SK-N-SH (cell line): ENCODE measurements at regions not wholly inside any gene's neighbourhood (a gene's known extent, or its start where the extent isn't known, plus 50 kb on each side); places are given as distances from the start of the nearest gene placed in this dataset.
"Not testable (repeated sequence)": the region's sequence is repeated elsewhere in the genome, so short reads cannot be mapped to it uniquely, and the experiment has no call there.

Experiments used
- CTCF ChIA-PET: fragments of 300-600, 350-600 bp; formaldehyde crosslinking; extraction: SDS; loops from one replicate; lab custom pipeline; 2021; lab: Yijun Ruan, JAX
- POLR2A ChIA-PET: fragments of 350-600 bp; sonication (Branson Sonifier 250); formaldehyde crosslinking; extraction: SDS; loops from one replicate; lab custom pipeline; 2020; ENCODE audit warnings: antibody characterized with exemption, inconsistent platforms; lab: Yijun Ruan, JAX
- DNase-seq: peaks from one replicate; pipeline ENCODE4 v3.0.0; 2012
- H2AFZ ChIP-seq: fragments of 200-600 bp; sonication (generic); 2 replicates; pipeline ENCODE4 v1.8.1; 2016; ENCODE audit warnings: antibody characterized with exemption, mild to moderate bottlenecking, low read depth
- H3F3A ChIP-seq: fragments of 200-600 bp; sonication (generic); replicated peaks from 2 replicates; pipeline ENCODE3; 2016; ENCODE audit warnings: antibody characterized with exemption, mild to moderate bottlenecking; ENCODE audit not compliant: insufficient read depth
- H3K27ac ChIP-seq, 2 experiments: fragments of 200-500 bp in 1 of 2; fragments of 200-600 bp in 1 of 2; sonication (Bioruptor generic) in 1 of 2; sonication (generic), shearing (Covaris generic) in 1 of 2; 2 replicates each; pipeline versions ENCODE4 v1.5.1 to v1.6.1; 2014 to 2016; ENCODE audit warnings: low read depth in 2 of 2, inconsistent platforms in 1 of 2, low read length in 1 of 2, mild to moderate bottlenecking in 1 of 2, mixed read lengths in 1 of 2
- H3K27me3 ChIP-seq: fragments of 200-600 bp; sonication (generic), shearing (Covaris generic); 2 replicates; pipeline ENCODE4 v1.6.1; 2016; ENCODE audit warnings: mixed run types; ENCODE audit not compliant: insufficient read depth
- H3K36me3 ChIP-seq, 2 experiments: fragments of 200-500 bp in 1 of 2; fragments of 200-600 bp in 1 of 2; sonication (Bioruptor generic) in 1 of 2; sonication (generic) in 1 of 2; replicated peaks in 1 of 2; 2 replicates each; pipeline versions ENCODE3 to v1.5.1; 2014 to 2016; ENCODE audit warnings: low read length in 1 of 2, mild to moderate bottlenecking in 1 of 2; ENCODE audit not compliant: insufficient read depth in 2 of 2, control insufficient read depth in 1 of 2
- H3K4me1 ChIP-seq, 2 experiments: fragments of 200-500 bp in 1 of 2; fragments of 200-600 bp in 1 of 2; sonication (Bioruptor generic) in 1 of 2; sonication (generic), shearing (Covaris generic) in 1 of 2; 2 replicates each; pipeline versions ENCODE4 v1.5.1 to v1.6.1; 2014 to 2016; ENCODE audit warnings: low read depth in 1 of 2, low read length in 1 of 2, mixed run types in 1 of 2; ENCODE audit not compliant: insufficient read depth in 2 of 2, control insufficient read depth in 1 of 2
- H3K4me2 ChIP-seq: fragments of 200-600 bp; sonication (generic), shearing (Covaris generic); 2 replicates; pipeline ENCODE4 v1.6.1; 2017; ENCODE audit warnings: mixed run types
- H3K4me3 ChIP-seq, 2 experiments: fragments of 200-500 bp in 1 of 2; fragments of 200-600 bp in 1 of 2; sonication (Bioruptor generic) in 1 of 2; sonication (generic), shearing (Covaris generic) in 1 of 2; 2 replicates each; pipeline versions ENCODE4 v1.5.1 to v1.8.1; 2014 to 2016; ENCODE audit warnings: low read depth in 2 of 2, inconsistent platforms in 1 of 2, low read length in 1 of 2, mild to moderate bottlenecking in 1 of 2, mixed read lengths in 1 of 2, moderate library complexity in 1 of 2
- H3K79me2 ChIP-seq: fragments of 200-600 bp; sonication (generic); 2 replicates; pipeline ENCODE4 v1.8.1; 2017; ENCODE audit warnings: mild to moderate bottlenecking; ENCODE audit not compliant: insufficient read depth
- H3K9ac ChIP-seq: fragments of 200-600 bp; sonication (generic); 2 replicates; pipeline ENCODE4 v1.6.1; 2017; ENCODE audit warnings: mixed run types
- H3K9me2 ChIP-seq: fragments of 200-600 bp; sonication (generic); 2 replicates; pipeline ENCODE4 v1.6.1; 2017; ENCODE audit warnings: mixed run types
- H3K9me3 ChIP-seq: fragments of 200-600 bp; sonication (generic); 2 replicates; pipeline ENCODE4 v1.6.1; 2017; ENCODE audit warnings: mixed run types, mild to moderate bottlenecking, moderate library complexity
- H4K20me1 ChIP-seq: fragments of 200-600 bp; sonication (generic); 2 replicates; pipeline ENCODE4 v1.6.1; 2017; ENCODE audit warnings: mild to moderate bottlenecking, mixed run types; ENCODE audit not compliant: insufficient read depth
- EP300 ChIP-seq, 2 experiments: IDR thresholded peaks; 2 replicates each; pipeline versions ENCODE4 v1.4.0 to v1.6.1; 2012; ENCODE audit warnings: borderline replicate concordance in 1 of 2, low read depth in 1 of 2, low read length in 1 of 2
- FOSL2 ChIP-seq: IDR thresholded peaks from 2 replicates; pipeline ENCODE4 v1.4.0; 2012; ENCODE audit warnings: low read depth, mild to moderate bottlenecking, moderate library complexity, borderline replicate concordance
- FOXJ3 ChIP-seq: sonication (generic); formaldehyde crosslinking; IDR thresholded peaks from 2 replicates; pipeline ENCODE4 v1.5.1; 2020; ENCODE audit warnings: mild to moderate bottlenecking, missing genetic modification reagents
- FOXM1 ChIP-seq: IDR thresholded peaks from 2 replicates; pipeline ENCODE4 v1.4.0; 2012; ENCODE audit warnings: low read depth, mild to moderate bottlenecking
- JUND ChIP-seq: IDR thresholded peaks from 2 replicates; pipeline ENCODE4 v1.4.0; 2012
- MAX ChIP-seq: IDR thresholded peaks from 2 replicates; pipeline ENCODE4 v1.4.0; 2012; ENCODE audit warnings: low read depth
- MXI1 ChIP-seq: IDR thresholded peaks from 2 replicates; pipeline ENCODE4 v1.6.1; 2012; ENCODE audit warnings: mild to moderate bottlenecking, low read depth, low read length, improper control_type of control experiment
- NRF1 ChIP-seq: IDR thresholded peaks from 2 replicates; pipeline ENCODE4 v1.6.1; 2012; ENCODE audit warnings: low read depth, mild to moderate bottlenecking, low read length
- RAD21 ChIP-seq: IDR thresholded peaks from 2 replicates; pipeline ENCODE4 v1.6.1; 2012; ENCODE audit warnings: mild to moderate bottlenecking, low read length
- RCOR1 ChIP-seq: fragments of 150-350 bp; IDR thresholded peaks from 2 replicates; pipeline ENCODE4 v1.6.1; 2017; ENCODE audit warnings: antibody characterized with exemption, low read length
- REST ChIP-seq: IDR thresholded peaks from 2 replicates; pipeline ENCODE4 v1.6.1; 2012; ENCODE audit warnings: mild to moderate bottlenecking, low read depth, low read length, moderate library complexity
- RXRA ChIP-seq: IDR thresholded peaks from 2 replicates; pipeline ENCODE4 v1.4.0; 2012; ENCODE audit warnings: low read depth, mild to moderate bottlenecking, borderline replicate concordance
- SMC3 ChIP-seq: IDR thresholded peaks from 2 replicates; pipeline ENCODE4 v1.6.1; 2012; ENCODE audit warnings: low read depth, low read length, improper control_type of control experiment
- USF1 ChIP-seq: IDR thresholded peaks from 2 replicates; pipeline ENCODE4 v1.4.0; 2012; ENCODE audit warnings: low read depth, borderline replicate concordance
- WGBS: methylation state at CpG from one replicate; pipeline ENCODE4 v1.1.6; 2017; ENCODE audit warnings: low lambda C conversion rate; 5-methylcytosine and 5-hydroxymethylcytosine counted together

GRCh38 chrX:104370089-104370488 is 115.4 kb upstream of the ESX1 start:
- TF ChIP-seq USF1 (no peak), RCOR1 (no peak), FOXJ3 (CRISPR knock-in tag) (no peak), RXRA (no peak), FOSL2 (no peak), FOXM1 (no peak), JUND (no peak), MAX (no peak), NRF1 (no peak), MXI1 (no peak), SMC3 (no peak), RAD21 (no peak), EP300 (IDR thresholded peaks at IDR 0.05; ENCODE audit: borderline replicate concordance in 1 of 2, low read depth in 1 of 2, low read length in 1 of 2) (no peak), REST (no peak)
- H3K4me3 ChIP-seq: no peak overlapping the region
- no peak overlapping the region for H2AFZ ChIP-seq
- no peak overlapping the region for H3K4me2 ChIP-seq
- no peak overlapping the region for H3K9ac ChIP-seq
- WGBS: 12% methylated on average over 1 of the region's 2 CpGs
- H3F3A ChIP-seq: no peaks in the 10 kb centered on the region
- no peaks in the 10 kb centered on the region for H3K36me3 ChIP-seq
- peaks cover 50% of the 10 kb centered on the region for H3K27me3 ChIP-seq
- no peaks in the 10 kb centered on the region for H4K20me1 ChIP-seq
- no peaks in the 10 kb centered on the region for H3K9me3 ChIP-seq
- POLR2A ChIA-PET: no interaction called here
- H3K79me2 ChIP-seq: no peaks in the 10 kb centered on the region
- H3K4me1 ChIP-seq: no peaks in the 10 kb centered on the region
- H3K9me2 ChIP-seq: no peaks in the 10 kb centered on the region
- CTCF ChIA-PET: no interaction called here
- no peak overlapping the region for H3K27ac ChIP-seq
- peak; percentile 4 for DNase-seq

GRCh38 chrX:104360774-104361173 is 106.0 kb upstream of the ESX1 start:
- H3K4me3 ChIP-seq, CTCF ChIA-PET, H3K9me3 ChIP-seq, H3K9ac ChIP-seq, H3K79me2 ChIP-seq, H3F3A ChIP-seq, H3K27ac ChIP-seq, DNase-seq, H3K4me2 ChIP-seq, H3K36me3 ChIP-seq, POLR2A ChIA-PET, H3K4me1 ChIP-seq, H4K20me1 ChIP-seq, H2AFZ ChIP-seq, H3K9me2 ChIP-seq: not testable (repeated sequence)
- peaks cover 11% of the 10 kb centered on the region; the same call in 1 of the 2 replicates for H3K27me3 ChIP-seq
- WGBS: 48% methylated on average over 2 of the region's 2 CpGs
